ENCODE measurements at regions not wholly inside any gene's neighbourhood (a gene's known extent, or its start where the extent isn't known, plus 50 kb on each side); places are given as distances from the start of the nearest gene placed in this dataset.

DNA sequence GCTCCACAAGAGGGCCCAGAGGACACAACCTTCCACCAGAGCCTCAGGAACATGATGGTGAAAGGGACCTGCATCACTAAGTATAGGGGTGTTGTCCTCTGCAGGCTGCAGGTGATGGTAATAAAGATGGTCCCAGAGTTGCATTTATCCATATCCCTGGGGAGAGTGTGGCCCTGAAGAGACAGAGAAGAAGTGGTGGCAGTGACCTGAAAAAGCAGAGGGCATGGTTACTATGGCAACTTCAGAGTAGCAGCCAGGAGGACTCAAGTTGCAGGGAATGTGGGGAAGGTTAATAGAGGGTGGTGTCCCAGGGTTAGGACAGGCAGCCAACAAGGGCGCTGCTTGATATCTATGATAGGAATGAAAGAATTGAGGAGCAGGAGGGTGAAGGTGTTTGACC is 57.1 kb downstream of the HLA-A start:
- no peak for DNase-seq

DNA sequence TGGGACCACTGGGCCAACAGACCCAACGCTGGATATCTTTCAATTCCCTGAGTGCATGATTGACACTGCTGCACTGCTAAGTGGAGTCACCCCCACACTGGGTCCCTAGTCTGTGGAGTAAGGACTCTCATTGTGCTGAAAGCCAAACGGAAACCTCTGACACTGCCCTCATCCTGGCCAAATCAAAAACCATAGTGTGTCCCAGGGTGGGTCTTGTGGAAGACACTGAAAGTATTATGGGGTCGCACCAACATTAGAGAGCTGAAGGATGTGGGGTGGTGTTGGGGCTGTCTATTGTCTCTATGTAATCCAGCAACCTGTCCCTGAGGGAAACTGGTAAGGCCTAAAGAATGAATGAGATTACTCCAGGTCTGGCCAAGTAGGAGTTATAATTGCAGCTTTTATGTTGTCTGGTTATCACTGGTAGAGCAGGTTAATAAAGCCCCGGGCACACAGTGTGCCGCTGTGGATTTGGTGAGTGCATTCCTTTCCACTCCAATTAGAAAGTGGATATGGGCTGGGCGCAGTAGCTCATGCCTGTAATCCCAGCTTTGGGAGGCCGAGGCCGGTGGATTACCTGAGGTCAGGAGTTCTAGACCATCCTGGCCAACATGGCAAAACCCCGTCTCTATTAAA is 57.9 kb downstream of the HLA-A start:
- no peak for DNase-seq

GRCh38 chr6:30002871-30003270 is 58.2 kb upstream of the POLR1H start:
- no peak for DNase-seq

DNA sequence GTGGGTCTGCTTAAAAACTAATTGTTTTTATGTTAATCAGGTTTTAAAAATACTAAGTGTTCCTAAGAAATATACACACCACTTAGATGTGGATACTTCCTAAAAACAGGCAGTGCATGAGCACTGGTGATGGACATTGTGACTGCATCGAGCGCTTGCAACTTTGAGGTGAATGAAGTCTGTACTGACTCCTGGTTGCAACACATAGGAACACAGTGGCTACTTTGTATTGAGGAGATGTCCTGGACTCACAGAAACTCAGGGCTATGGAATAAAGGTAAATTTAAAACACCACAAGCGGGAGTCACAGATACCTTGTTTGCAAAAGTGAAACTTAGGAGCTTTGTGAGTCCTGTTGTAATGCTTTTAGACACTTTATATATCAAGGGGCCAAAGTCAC is 55.6 kb upstream of the POLR1H start:
- DNase-seq, result no peak

DNA sequence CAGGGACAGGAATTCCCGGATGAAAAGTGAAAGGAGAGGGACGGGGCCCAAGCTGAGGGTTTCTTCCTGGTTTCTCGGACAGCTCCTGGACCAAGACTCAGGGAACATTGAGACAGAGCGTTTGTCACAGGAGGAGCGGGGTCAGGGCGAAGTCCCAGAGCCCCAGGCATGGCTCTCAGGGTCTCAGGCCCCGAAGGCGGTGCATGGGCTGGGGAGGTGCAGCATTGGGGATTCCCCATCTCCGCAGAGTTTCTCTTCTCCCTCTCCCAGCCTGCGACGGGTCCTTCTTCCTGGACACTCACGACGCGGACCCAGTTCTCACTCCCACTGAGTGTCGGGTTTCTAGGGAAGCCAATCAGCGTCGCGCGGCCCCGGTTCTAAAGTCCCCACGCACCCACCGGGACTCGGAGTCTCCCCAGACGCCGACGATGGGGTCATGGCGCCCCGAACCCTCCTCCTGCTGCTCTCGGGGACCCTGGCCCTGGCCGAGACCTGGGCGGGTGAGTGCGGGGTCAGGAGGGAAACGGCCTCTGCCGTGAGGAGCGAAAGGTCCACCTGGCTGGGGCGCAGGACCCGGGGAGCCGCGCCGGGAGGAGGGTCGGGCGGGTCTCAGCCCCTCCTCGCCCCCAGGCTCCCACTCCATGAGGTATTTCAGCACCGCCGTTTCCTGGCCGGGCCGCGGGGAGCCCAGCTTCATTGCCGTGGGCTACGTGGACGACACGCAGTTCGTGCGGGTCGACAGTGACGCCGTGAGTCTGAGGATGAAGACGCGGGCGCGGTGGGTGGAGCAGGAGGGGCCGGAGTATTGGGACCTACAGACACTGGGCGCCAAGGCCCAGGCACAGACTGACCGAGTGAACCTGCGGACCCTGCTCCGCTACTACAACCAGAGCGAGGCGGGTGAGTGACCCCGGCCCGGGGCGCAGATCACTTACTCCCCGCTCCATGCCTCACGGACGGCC is 54.6 kb upstream of the POLR1H start:
- DNase-seq, result peak; percentile 24

GRCh38 chr6:30007132-30007764 is 53.8 kb upstream of the POLR1H start:
- peak; percentile 11 for DNase-seq

DNA sequence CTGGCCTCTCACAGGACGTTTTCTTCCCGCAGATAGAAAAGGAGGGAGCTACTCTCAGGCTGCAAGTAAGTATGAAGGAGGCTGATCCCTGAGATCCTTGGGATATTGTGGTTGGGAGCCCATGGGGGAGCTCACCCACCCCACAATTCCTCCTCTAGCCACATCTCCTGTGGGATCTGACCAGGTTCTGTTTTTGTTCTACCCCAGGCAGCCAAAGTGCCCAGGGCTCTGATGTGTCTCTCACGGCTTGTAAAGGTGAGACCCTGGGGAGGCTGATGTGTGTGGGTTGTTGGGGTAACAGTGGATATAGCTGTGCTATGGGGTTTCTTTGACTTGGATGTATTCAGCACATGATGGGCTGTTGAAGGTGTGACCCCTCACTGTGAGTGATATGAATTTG is 52.0 kb upstream of the POLR1H start:
- no peak for DNase-seq

All from CD4-positive, alpha-beta T cell treated with Interleukin-21 for 1 hour (primary cell).